Stomach (tissue), 4 donors: ENCODE measurements at regions not wholly inside any gene's neighbourhood (a gene's known extent, or its start where the extent isn't known, plus 50 kb on each side); places are given as distances from the start of the nearest gene placed in this dataset.

Experiments used
- POLR2A ChIP-seq, 4 donors: fragments of 450-650 bp; IDR thresholded peaks; one replicate each; pipeline ENCODE4 v1.6.1; 2016; ENCODE audit warnings: antibody characterized with exemption in 4 of 4, control low read depth in 2 of 4, mild to moderate bottlenecking in 1 of 4, moderate library complexity in 1 of 4
- TF ChIP-seq, protein P1 (sequence below), 7 experiments: fragments of 450-650 bp in 4 of 7; fragments of 200-600 bp in 3 of 7; sonication (generic) in 3 of 7; IDR thresholded peaks; one replicate each; pipeline ENCODE4 v1.5.1; 2016 to 2019; ENCODE audit warnings: antibody characterized with exemption in 7 of 7, control low read depth in 2 of 7, mild to moderate bottlenecking in 1 of 7

DNA sequence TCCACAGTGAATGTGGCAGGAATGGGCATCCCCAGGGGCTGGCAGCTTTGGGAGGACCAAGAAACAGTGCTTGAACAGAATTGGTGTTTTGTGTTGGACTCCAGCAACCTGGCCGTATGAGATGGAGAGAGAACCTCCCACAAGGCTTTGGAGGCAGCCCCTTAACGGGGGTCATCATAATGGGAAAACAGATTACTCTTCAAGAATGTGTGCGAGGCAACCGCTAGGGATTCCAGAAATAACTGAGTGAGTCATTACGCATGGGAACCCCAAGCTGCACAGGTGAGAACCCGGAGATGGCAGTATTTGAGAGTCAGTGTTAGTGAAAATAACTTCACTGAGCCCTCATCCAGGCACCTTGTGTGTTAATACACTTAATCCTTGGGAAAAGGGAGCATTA lies 567.8 kb upstream of the TBX3 start:
- no peak for TF ChIP-seq POLR2A (IDR thresholded peaks at IDR 0.05)
- TF ChIP-seq, protein P1, sequence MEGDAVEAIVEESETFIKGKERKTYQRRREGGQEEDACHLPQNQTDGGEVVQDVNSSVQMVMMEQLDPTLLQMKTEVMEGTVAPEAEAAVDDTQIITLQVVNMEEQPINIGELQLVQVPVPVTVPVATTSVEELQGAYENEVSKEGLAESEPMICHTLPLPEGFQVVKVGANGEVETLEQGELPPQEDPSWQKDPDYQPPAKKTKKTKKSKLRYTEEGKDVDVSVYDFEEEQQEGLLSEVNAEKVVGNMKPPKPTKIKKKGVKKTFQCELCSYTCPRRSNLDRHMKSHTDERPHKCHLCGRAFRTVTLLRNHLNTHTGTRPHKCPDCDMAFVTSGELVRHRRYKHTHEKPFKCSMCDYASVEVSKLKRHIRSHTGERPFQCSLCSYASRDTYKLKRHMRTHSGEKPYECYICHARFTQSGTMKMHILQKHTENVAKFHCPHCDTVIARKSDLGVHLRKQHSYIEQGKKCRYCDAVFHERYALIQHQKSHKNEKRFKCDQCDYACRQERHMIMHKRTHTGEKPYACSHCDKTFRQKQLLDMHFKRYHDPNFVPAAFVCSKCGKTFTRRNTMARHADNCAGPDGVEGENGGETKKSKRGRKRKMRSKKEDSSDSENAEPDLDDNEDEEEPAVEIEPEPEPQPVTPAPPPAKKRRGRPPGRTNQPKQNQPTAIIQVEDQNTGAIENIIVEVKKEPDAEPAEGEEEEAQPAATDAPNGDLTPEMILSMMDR (IDR thresholded peaks at IDR 0.05) = no peak
